Breast epithelium (tissue), 4 donors: ENCODE measurements at regions not wholly inside any gene's neighbourhood (a gene's known extent, or its start where the extent isn't known, plus 50 kb on each side); places are given as distances from the start of the nearest gene placed in this dataset.

Experiments
- DNase-seq, 2 donors: peaks; one replicate each; pipeline ENCODE4 v3.0.0-alpha.2; 2019; ENCODE audit warnings: low spot score in 2 of 2
- H3K27ac ChIP-seq, 2 donors: fragments of 200-600 bp; sonication (generic) in 1 of 2; one replicate each; pipeline ENCODE4 v1.5.1; 2016 to 2019; ENCODE audit warnings: mild to moderate bottlenecking in 1 of 2
- H3K27me3 ChIP-seq, 2 donors: fragments of 200-600 bp; sonication (generic) in 1 of 2; one replicate each; pipeline versions ENCODE4 v1.5.1 to v1.6.0; 2017 to 2019; ENCODE audit warnings: control low read depth in 1 of 2, mild to moderate bottlenecking in 1 of 2
- H3K36me3 ChIP-seq: fragments of 200-600 bp; one replicate; pipeline ENCODE4 v1.5.1; 2019
- H3K4me1 ChIP-seq, 2 donors: fragments of 200-600 bp; sonication (generic); one replicate each; pipeline ENCODE4 v1.5.1; 2016 to 2019; ENCODE audit warnings: control low read depth in 1 of 2
- H3K4me3 ChIP-seq, 3 donors: fragments of 200-600 bp; sonication (generic); 1 replicate in 2 of 3; 2 replicates in 1 of 3; pipeline ENCODE4 v1.5.1; 2016 to 2019; ENCODE audit warnings: mild to moderate bottlenecking in 3 of 3, moderate library complexity in 2 of 3
- H3K9me3 ChIP-seq, 2 donors: fragments of 200-600 bp; sonication (generic) in 1 of 2; one replicate each; pipeline ENCODE4 v1.5.1; 2016 to 2019; ENCODE audit warnings: control low read depth in 1 of 2
- CTCF ChIP-seq, 3 donors: fragments of 450-650 bp; IDR thresholded peaks; one replicate each; pipeline ENCODE4 v1.5.1; 2016 to 2017; ENCODE audit warnings: antibody characterized with exemption in 3 of 3, mild to moderate bottlenecking in 3 of 3, moderate library complexity in 3 of 3
- POLR2A ChIP-seq: fragments of 450-650 bp; IDR thresholded peaks from one replicate; pipeline ENCODE4 v1.6.1; 2016; ENCODE audit warnings: antibody characterized with exemption, mild to moderate bottlenecking, moderate library complexity
- POLR2AphosphoS5 ChIP-seq, 3 donors: sonication (generic); formaldehyde crosslinking; IDR thresholded peaks; one replicate each; pipeline ENCODE4 v1.6.1; 2017; ENCODE audit warnings: antibody characterized with exemption in 3 of 3
- intact Hi-C: fragments of 100-400 bp; cut with DNase I; formaldehyde crosslinking; loops from one replicate; pipeline ENCODE4 v1.15.1; 2023; ENCODE audit warnings: low total_unique reads

DNA sequence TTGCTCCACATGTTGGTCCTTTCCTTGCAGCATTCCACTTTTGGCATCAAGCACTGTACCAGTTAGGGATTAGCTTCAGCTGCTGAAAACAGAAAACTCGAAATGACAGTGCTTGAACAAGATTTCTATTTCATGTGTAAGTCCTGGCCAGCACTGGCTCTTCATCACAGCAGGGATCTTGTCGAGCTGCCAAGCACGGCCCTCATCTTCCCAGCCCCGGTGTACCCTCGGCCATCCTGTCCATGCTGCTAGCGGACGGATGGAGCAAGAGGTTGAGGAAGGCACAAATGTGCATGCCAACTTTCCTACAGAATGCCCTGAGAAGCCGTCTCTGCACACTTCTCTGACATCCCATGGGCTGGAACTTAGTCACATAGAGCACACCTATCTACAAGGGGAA, 130.6 kb downstream of the TENT4A start:
- intact Hi-C loops, result no loop called here
- no peaks in the 10 kb centered on the region for H3K27me3 ChIP-seq
- no peaks in the 10 kb centered on the region for H3K9me3 ChIP-seq
- H3K27ac ChIP-seq, result no peak overlapping the region
- H3K4me1 ChIP-seq, result no peaks in the 10 kb centered on the region
- no peaks in the 10 kb centered on the region for H3K36me3 ChIP-seq
- no peak for DNase-seq
- H3K4me3 ChIP-seq, result no peak overlapping the region
- TF ChIP-seq CTCF (IDR thresholded peaks at IDR 0.05) (no peak), POLR2A (no peak), POLR2AphosphoS5 (IDR thresholded peaks at IDR 0.05) (no peak)

DNA sequence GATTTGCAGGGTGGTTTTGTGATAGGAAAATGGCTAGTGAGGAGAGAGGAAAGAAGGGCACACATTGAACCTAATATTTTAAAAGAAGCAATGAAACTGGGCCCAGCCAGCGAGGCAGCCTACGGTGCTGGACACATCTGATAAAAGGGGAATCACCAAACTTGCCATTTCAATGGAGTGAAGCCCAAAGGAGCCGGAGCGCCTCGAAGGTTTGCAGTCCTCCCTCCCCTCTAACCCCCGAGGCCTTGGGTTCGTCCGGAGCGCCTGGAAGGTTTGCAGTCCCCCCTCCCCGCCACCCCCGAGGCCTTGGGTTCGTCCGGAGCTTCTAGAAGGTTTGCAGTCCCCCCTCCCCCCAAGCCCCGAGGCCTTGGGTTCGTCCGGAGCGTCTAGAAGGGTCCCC, 132.6 kb downstream of the TENT4A start:
- TF ChIP-seq POLR2AphosphoS5 (IDR thresholded peaks at IDR 0.05) (no peak), POLR2A (no peak), CTCF (IDR thresholded peaks at IDR 0.05) (no peak)
- DNase-seq, result no peak
- Histone ChIP-seq H3K27ac (no peak overlapping the region), H3K36me3 (no peaks in the 10 kb centered on the region), H3K4me3 (no peak overlapping the region), H3K9me3 (no peaks in the 10 kb centered on the region), H3K27me3 (no peaks in the 10 kb centered on the region), H3K4me1 (no peaks in the 10 kb centered on the region)
- intact Hi-C loops, result no loop called here

GRCh38 chr5:6847870-6848269, 134.6 kb downstream of the TENT4A start:
- Histone ChIP-seq H3K36me3 (no peaks in the 10 kb centered on the region), H3K4me1 (no peaks in the 10 kb centered on the region), H3K27ac (no peak overlapping the region), H3K27me3 (no peaks in the 10 kb centered on the region), H3K9me3 (peaks cover 0 to 6% of the 10 kb centered on the region in 2 donors), H3K4me3 (no peak overlapping the region)
- TF ChIP-seq CTCF (IDR thresholded peaks at IDR 0.05) (no peak), POLR2A (no peak), POLR2AphosphoS5 (IDR thresholded peaks at IDR 0.05) (no peak)
- DNase-seq, result no peak
- intact Hi-C loops, result no loop called here

- Histone ChIP-seq H3K36me3 (no peaks in the 10 kb centered on the region), H3K4me3 (no peak overlapping the region), H3K4me1 (no peaks in the 10 kb centered on the region), H3K9me3 (peaks cover 0 to 15% of the 10 kb centered on the region in 2 donors), H3K27me3 (no peaks in the 10 kb centered on the region), H3K27ac (no peak overlapping the region)
- TF ChIP-seq POLR2AphosphoS5 (IDR thresholded peaks at IDR 0.05), result no peak
- TF ChIP-seq POLR2A, result no peak
- TF ChIP-seq CTCF (IDR thresholded peaks at IDR 0.05), result no peak
- DNase-seq, result no peak
- intact Hi-C loops, result no loop called here
These were observed 136.3 kb downstream of the TENT4A start for GRCh38 chr5:6849316-6850105.

DNA sequence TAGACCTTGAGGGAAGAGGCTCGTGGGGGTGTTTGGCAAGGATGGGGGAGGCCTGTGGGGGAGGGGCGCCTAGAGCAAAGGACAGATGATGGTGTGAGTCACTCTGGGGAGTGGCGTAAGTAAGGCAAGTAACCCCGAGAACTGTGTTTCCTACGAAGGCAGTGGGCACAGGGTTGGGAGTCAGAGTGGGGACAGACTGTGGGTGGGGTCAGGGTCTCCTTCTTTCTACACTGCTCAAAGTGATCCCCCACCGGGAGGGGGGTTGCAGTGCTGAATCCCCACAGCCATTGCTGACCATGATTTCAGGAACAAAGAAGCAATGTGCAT, 136.8 kb downstream of the TENT4A start:
- intact Hi-C loops, result no loop called here
- Histone ChIP-seq H3K9me3 (peaks cover 0 to 15% of the 10 kb centered on the region in 2 donors), H3K36me3 (no peaks in the 10 kb centered on the region), H3K4me3 (no peak overlapping the region), H3K27ac (no peak overlapping the region), H3K27me3 (no peaks in the 10 kb centered on the region), H3K4me1 (no peaks in the 10 kb centered on the region)
- no peak for DNase-seq
- TF ChIP-seq POLR2AphosphoS5 (IDR thresholded peaks at IDR 0.05) (no peak), CTCF (IDR thresholded peaks at IDR 0.05) (no peak), POLR2A (no peak)
